HG03025 (cell line): ENCODE measurements at regions not wholly inside any gene's neighbourhood (a gene's known extent, or its start where the extent isn't known, plus 50 kb on each side); places are given as distances from the start of the nearest gene placed in this dataset.
"Not testable (repeated sequence)": the region's sequence is repeated elsewhere in the genome, so short reads cannot be mapped to it uniquely, and the experiment has no call there.

ENCODE experiments used
- ATAC-seq: cut with Tn5 transposase; IDR thresholded peaks from one replicate; pipeline ENCODE4 v1.9.1; 2021; ENCODE audit warnings: mild to moderate bottlenecking, moderate library complexity; ENCODE audit not compliant: unreplicated experiment, low FRiP score

DNA sequence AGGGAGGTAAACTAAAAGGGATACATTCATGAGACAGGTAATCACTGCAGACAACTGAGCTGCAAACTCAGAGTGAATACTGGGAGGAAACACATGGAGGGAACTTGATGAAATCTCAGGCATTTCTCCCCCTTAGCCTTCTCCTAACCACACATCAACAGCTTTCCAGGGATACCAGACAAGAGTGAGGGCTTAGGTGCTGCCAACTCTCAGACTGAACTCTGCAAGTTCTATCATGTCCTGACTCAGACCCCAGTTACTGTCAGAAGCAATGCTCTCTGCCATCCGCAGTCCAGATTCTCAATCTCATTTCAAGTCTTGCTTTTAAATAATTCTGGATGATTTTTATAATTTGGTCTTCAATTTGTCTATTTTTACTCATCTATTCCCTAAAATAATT, 267.3 kb downstream of the LTN1 start:
- no peak for ATAC-seq

DNA sequence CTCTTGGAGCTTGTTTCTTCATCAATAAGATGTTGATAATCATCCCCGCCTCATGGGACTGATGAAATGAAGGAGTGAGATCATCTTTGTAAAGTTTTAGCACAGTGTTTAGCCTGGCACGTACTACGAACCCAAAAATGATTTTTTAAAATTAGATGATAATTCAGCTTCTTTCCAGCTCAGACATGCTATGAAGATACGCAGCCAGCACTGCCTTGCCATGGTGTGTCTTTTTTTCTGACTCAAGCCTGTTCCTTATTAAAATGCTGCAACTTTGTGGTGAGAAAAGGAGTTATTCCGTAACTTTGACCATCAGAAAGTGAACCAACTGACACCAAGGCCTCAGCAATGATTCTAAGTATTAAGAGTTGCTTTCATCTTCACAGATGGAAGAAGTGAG, 269.0 kb downstream of the LTN1 start:
- no peak for ATAC-seq

DNA sequence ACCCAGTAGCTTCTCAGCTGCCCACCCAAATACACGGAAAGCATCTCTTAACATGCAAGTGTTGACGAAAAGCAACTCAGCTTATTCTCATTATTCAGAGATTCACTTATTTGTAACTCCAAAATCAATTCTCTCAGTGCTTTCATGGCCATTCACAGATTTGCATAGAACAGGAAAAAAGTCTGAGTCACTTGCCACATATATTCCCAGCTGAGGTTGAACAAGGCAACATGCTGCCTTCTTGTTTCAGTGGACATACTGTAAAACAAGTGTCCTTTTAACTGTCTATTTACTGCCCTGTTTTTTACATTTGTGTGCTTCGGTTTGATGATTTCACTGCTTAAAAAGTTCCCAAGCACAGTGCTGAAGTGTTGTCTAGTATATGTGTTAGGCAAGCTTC, 273.0 kb downstream of the LTN1 start:
- ATAC-seq, result no peak

DNA sequence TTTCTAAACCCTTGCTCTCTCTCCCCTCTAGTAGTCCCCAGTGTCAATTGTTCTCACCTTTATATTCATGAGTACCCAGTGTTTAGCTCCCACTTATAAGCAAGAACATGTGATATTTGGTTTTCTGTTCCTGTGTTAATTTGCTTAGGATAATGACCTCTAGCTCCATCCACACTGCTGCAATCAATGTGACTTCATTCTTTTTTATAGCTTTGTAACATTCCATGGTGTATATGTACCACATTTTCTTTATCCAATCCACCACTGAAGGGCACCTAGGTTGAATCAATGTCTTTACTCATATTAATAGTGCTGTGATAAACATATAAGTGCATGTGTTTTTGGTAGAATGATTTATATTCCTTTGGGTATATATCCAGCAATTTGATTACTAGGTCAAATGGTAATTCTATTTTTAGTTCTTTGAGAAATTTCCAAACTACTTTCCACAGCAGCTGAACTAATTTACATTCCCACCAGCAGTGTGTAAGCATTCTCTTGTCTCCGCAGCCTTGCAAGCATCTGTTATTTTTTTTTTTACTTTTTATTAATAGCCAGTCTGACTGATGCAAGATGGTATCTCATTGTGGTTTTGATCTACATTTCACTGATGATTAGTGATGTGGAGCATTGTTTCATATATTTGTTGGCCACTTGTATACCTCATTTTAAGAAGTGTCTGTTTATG, 277.8 kb downstream of the LTN1 start:
- no peak for ATAC-seq

DNA sequence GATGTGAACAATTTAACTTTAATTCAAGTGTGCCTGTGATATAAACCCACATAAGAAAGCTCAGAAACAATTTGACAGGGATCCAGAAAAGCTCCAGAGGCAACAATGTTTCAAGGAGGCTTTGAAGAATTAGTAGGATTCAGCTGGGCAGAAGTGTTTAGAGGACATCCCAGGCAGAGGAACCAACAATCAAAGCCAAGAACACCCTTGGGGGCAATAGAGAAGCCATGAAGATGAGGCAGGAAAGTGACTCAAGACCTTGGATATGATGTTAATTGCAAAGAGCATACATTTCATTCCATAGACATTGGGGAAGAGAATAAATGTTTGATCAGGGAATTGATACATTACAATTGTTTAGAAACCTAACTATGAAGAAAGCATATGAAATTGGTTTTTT, 280.3 kb downstream of the LTN1 start:
- no peak for ATAC-seq

DNA sequence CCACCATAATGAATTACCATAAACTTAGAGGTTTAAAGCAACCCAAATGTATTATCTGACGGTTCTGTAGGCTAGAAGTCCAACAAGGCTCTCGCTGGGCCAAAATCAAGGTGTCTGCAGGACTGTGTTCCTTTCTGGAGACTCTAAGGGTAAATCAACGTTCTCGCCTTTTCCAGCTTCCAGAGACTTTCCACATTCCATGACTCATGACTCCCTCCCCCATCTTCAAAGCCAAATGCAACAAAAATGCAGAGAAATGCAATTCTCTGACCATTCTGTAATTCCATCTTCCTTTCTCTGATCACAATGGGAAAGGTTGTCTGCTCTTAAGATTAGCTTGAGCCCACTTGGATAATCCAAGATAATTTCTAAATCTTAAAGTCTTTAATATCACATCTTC, 287.1 kb downstream of the LTN1 start:
- ATAC-seq, result no peak

DNA sequence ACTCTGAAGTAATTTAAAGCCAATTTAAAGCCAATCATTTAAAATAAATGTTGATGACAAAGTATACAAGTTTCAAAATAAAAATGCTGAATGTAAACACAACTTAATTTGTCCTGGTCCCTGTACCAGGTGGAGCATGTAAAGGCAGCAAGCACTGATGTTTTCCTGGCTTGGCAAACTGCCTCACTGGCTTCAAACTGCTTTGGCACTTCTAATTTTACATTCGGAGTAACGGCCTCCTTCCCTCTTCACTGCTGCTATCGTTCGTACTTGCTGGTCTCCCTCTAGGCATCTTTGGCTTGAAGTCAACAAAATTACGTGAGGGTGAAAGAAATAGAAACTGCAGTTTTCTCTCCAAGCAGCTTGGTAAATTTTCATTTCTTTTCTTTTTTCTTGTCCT, 287.9 kb downstream of the LTN1 start:
- no peak for ATAC-seq

DNA sequence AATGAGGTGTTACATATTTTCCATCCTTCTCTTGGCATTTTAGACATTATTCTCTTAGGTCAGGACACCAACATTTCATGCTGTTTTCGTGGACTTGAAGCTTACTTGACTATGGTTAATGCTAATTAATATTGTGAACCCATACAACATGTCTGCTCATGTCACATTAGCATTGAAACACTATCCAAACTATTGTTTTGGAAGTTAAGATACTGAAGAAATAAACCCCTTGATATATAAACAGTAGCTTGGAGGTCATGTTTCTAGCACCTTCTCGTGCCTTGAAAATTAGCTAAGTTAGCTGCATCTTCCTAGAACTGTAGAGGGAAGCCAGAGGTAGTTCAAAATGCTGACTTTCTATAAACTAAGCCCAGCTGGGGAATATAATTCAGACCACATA, 288.8 kb downstream of the LTN1 start:
- no peak for ATAC-seq

DNA sequence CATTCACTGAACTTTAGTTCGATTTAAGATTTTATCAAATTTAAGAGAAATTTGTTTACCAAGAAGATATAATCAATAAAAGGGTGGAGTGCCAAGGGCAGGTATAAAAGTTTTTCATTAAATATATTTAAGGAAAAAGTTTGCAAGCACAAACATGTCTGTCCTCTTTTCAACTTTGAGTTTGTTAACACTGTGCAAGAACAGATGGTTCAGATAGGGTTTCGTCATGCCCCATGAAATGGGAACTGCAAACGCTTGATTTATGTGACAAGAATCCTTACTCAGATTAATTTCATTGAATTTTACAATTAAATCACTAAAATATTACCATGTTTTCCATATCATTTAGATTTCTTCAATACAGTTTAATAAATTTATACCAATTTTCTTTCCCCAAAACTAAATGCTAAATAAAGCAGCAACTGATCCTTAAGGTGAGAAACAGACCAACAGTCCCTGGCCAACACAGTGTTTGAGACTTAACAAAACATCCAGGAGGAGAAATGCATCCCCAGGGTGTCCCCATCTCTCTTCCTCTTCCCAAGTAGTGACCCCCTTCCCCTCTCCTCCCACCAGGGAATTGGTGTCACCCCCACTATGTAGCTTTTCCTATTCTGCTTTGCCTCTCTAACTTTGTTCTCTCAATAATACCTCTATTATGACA, 292.9 kb downstream of the LTN1 start:
- no peak for ATAC-seq

DNA sequence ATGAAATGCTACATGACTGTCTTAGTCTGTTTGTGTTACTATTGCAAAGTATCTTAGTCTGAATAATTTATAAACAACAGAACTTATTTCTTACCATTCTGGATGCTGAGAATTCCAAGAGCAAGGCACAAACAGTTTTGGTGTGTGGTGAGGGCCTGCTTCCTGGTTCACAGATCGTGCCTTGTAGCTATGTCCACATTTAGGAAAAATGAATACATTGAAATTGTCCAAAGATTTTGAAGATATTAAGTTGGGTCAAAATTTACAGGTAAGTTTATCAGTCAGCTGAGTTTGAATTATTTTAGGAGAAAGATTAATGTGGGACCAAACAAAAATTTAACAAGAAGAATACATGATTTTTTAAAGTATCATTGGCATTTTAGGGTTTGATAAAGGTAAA, 293.5 kb downstream of the LTN1 start:
- no peak for ATAC-seq

DNA sequence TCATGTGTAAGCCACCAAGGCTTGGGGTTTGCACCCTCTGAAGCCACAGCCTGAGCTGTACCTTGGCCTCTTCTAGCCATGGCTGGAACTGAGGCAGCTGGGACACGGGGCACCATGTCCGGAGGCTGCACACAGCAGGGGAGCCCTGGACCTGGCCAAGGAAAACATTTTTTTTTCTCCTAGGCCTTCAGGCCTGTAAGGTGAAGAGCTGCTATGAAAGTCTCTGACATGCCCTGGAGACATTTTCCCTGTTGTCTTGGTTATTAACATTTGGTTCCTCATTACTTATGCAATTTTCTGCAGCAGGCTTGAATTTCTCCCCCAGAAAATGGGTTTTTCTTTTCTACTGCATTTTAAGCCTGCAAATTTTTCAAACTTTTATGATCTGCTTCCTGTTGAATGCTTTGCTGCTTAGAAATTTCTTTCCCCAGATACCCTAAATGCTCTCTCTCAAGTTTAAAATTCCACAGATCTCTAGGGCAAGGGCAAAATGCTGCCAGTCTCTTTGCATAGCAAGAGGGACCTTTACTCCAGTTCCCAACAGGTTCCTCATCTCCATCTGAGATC, 295.8 kb downstream of the LTN1 start:
- no peak for ATAC-seq

DNA sequence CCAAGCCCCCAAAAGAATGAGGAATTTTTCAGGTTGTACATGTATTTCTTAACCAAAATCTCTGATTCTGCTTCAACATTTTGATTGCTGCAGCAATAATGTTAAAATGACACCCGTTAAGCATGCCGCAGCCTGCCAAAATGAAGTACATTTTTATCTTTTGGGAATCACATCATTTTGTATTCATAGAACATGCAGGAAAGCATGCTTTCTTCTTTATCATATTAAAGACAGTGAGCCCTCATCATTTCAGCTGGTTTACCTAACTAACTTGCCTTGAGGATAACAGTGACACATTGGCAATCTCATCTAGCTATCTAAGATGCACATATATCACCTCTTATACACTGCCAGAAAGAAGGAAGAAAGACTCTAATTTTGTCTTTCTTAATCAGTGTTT, 299.2 kb downstream of the LTN1 start:
- no peak for ATAC-seq

DNA sequence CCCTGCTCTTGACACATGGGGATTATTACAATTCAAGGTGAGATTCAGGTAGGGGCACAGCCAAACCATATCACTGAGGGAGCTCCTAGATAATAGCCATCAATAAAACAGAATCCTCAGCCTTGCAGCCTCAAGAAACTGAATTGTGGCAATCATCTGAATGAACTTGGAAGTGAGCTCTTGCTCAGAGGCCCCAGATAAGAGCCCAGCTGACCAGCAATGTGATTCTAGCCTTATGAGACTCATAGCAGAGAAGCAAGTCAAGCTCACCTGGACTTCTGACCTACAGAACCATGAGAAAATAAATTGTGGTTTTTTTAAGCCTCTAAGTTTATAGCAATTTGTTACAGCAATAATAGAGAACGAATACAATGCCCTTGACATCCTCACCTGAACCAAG, 302.5 kb downstream of the LTN1 start:
- no peak for ATAC-seq

DNA sequence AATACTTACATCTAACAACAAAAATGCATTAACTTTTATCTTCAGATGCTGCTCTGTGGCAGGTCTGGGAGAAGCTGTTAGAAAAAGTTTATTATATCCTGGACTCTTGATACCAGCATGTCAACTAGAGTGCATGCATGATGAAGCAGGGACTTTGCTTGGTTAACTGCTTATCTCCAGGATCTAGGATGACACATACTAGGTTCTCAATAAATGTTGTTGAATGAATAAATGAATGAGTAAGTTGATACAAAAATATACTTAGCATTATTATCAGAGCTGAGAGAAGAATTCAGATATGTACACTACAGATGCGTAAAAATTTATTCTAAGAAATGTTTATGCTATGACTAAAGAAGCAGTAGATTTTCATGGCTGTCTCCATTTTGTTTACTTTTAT, 304.3 kb downstream of the LTN1 start:
- ATAC-seq, result no peak

DNA sequence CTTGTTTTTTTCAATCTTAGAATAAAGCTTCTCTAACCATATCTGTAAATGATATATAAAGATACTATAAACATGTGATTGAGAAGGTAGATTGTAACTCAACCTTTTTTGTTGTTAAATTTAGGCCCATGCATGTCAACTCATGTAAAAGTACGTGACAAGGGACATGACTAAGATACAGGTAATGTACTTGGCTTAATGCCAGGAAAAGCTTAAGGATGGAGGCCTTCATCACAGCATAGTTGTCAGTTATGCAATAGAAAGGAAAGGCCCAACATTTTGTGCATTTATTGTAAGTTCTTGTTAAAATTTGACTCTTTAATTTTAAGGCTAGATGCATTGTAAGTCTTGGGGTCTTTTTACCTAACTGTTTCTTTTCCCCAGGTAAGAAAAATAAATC, 305.1 kb downstream of the LTN1 start:
- ATAC-seq, result no peak

DNA sequence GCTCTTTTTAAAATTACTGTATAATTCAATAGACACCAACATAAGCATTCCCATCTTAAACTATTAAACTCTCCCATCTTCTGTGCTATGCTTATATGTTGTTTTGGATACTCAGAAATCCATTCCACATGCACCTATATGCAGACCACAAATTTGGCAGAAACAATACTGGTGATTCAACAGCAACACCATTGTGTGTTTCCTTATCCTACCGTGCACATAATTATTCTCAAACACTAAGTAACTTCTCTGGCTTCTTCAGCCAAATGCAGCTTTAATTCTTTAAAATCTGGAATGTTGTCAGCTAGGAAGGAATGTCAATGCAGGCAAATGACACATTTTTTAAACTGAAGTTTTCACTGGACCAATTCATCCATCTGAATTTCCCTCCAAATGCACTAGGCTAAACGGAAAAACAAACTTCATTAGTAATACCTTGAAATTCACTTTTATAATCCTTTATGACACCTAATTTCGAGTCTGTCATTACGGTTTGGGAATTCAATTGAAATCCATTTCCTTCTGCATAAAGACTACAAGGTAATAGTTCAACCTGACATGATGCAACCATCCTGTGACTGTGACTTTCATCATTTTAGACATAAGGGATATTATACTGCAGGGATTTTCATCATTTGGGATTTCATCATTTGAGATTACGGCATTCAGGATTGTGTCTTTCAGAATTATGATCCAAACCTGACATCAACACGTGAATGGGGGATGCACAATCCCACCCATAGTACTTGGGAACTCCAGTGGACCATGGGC, 308.5 kb downstream of the LTN1 start:
- ATAC-seq, result no peak

DNA sequence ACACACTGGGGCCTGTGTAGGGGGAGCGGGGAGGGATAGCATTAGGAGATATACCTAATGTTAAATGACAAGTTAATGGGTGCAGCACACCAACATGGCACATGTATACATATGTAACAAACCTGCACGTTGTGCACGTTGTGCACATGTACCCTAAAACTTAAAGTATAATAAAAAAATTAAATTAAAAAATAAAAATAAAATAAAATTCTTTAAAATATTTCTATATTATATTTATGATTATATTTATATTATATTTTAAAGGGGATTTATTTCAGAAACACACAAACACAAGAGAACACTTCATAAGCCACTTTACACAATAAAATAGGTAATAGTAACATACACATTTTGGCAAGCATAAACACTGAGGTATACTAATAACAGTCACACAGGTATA, 309.8 kb downstream of the LTN1 start:
- not testable (repeated sequence) for ATAC-seq

DNA sequence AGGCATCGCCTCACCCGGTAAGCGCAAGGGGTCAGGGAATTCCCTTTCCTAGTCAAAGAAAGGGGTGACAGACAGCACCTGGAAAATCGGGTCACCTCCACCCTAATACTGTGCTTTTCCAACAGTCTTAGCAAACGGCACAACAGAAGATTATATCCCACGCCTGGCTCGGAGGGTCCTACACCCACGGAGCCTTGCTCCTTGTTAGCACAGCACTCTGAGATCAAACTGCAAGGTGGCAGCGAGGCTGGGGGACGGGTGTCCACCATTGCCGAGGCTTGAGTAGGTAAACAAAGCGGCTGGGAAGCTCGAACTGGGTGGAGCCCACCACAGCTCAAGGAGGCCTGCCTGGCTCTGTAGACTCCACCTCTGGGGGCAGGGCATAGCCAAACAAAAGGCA, 315.6 kb downstream of the LTN1 start:
- not testable (repeated sequence) for ATAC-seq

DNA sequence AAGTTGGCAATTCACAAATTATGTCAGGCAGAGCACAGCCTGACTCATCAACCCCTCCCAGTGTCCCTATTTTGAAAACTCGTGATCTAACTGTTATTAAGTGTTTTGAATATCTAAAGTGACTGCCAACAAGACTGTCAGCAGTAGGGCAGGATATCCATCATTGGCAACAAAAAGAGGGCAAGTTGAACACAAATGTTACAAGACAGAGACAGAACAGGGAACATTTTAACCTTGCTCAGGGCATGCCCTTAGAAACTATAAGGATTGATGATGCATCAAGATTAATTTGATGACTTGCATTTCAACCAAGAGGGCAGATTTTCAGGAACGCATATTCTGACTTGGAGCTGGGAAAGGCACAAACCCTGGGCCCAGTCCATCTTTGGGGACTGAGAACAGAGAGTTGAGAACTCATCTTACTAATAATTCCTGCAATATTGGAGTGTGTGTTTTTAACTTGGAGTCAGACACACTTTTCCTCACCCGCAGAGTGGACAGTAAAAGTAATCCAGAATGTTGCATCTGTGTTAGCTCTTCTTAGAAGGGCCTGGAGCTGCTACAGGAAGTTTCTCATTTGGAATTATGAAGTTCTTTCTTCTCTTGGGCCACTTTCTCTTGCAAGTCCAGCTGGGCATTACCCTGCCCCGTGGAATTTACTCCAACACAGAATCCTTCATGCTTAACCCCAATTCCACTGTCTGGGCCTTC, 317.2 kb downstream of the LTN1 start:
- ATAC-seq, result no peak

DNA sequence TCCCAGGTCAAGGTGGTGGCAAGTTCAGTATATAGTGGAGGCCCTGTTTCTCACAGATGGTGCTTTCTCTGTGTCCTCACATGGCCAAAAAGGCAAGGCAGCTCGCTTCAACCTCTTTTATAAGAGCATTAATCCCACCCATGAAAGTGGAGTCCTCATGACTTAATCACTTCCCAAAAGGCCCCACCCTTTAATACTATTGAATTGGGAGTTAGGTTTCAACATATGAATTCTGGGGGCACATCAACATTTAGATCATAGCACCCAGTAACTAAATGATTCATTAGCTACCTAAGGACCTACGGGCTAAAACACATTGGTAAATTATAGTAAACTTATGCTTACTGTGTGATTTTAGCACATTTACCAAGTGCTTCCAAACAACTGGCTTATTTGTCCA, 317.9 kb downstream of the LTN1 start:
- no peak for ATAC-seq
